ENCODE measurements at regions not wholly inside any gene's neighbourhood (a gene's known extent, or its start where the extent isn't known, plus 50 kb on each side); places are given as distances from the start of the nearest gene placed in this dataset.

GRCh38 chr7:126103582-126103981, 1149.2 kb downstream of the GRM8 start:
- TF ChIP-seq CTCF (conservative IDR thresholded peaks at IDR 0.05 in 1 of 2, IDR thresholded peaks at IDR 0.05 in 1 of 2; ENCODE audit: extremely low read depth in 1 of 2, insufficient read depth in 1 of 2, low read depth in 1 of 2, low read length in 2 of 2) (no peak), EZH2 (IDR thresholded peaks at IDR 0.05; ENCODE audit: borderline replicate concordance, low read length) (no peak)
